ENCODE measurements at regions not wholly inside any gene's neighbourhood (a gene's known extent, or its start where the extent isn't known, plus 50 kb on each side); places are given as distances from the start of the nearest gene placed in this dataset.

GRCh38 chr1:38263438-38263837 is 216.8 kb upstream of the POU3F1 start:
- Histone ChIP-seq H3K4me2 (ENCODE audit: low read depth, low read length, poor library complexity, severe bottlenecking) (no peak overlapping the region), H3K36me3 (ENCODE audit: low read length) (no peaks in the 10 kb centered on the region), H3K79me2 (ENCODE audit: insufficient read depth, low read length) (no peaks in the 10 kb centered on the region), H3K4me3 (ENCODE audit: insufficient read depth, low read length, poor library complexity, severe bottlenecking) (no peak overlapping the region), H4K20me1 (ENCODE audit: low read depth, low read length) (no peaks in the 10 kb centered on the region), H2AFZ (ENCODE audit: low read depth, low read length, severe bottlenecking) (no peak overlapping the region), H3K27ac (ENCODE audit: low read depth, low read length) (no peak overlapping the region), H3K9me2 (replicated peaks; ENCODE audit: insufficient read depth, low read length) (no peaks in the 10 kb centered on the region), H3F3A (ENCODE audit: insufficient read depth) (no peaks in the 10 kb centered on the region), H3K9ac (ENCODE audit: low read length) (no peak overlapping the region), H3K27me3 (ENCODE audit: low read length) (no peaks in the 10 kb centered on the region), H3K9me3 (ENCODE audit: insufficient read depth, low read length) (no peaks in the 10 kb centered on the region)
- TF ChIP-seq EZH2phosphoT487 (conservative IDR thresholded peaks at IDR 0.05; ENCODE audit: low read length) (no peak), CTCF (IDR thresholded peaks at IDR 0.05; ENCODE audit: insufficient read depth, low read length, poor library complexity, severe bottlenecking) (no peak)

- H3K4me2 ChIP-seq (ENCODE audit: low read depth, low read length, poor library complexity, severe bottlenecking) = no peak overlapping the region
- no peaks in the 10 kb centered on the region for H3K27me3 ChIP-seq (ENCODE audit: low read length)
- no peak overlapping the region for H3K27ac ChIP-seq (ENCODE audit: low read depth, low read length)
- no peak overlapping the region for H3K4me3 ChIP-seq (ENCODE audit: insufficient read depth, low read length, poor library complexity, severe bottlenecking)
- no peak for TF ChIP-seq EZH2phosphoT487 (conservative IDR thresholded peaks at IDR 0.05; ENCODE audit: low read length)
- TF ChIP-seq CTCF (IDR thresholded peaks at IDR 0.05; ENCODE audit: insufficient read depth, low read length, poor library complexity, severe bottlenecking) = no peak
- no peaks in the 10 kb centered on the region for H3F3A ChIP-seq (ENCODE audit: insufficient read depth)
- no peak overlapping the region for H3K9ac ChIP-seq (ENCODE audit: low read length)
- no peaks in the 10 kb centered on the region for H3K36me3 ChIP-seq (ENCODE audit: low read length)
- H3K9me2 ChIP-seq (replicated peaks; ENCODE audit: insufficient read depth, low read length) = no peaks in the 10 kb centered on the region
- no peak overlapping the region for H2AFZ ChIP-seq (ENCODE audit: low read depth, low read length, severe bottlenecking)
- no peaks in the 10 kb centered on the region for H3K9me3 ChIP-seq (ENCODE audit: insufficient read depth, low read length)
- no peaks in the 10 kb centered on the region for H4K20me1 ChIP-seq (ENCODE audit: low read depth, low read length)
- H3K79me2 ChIP-seq (ENCODE audit: insufficient read depth, low read length) = no peaks in the 10 kb centered on the region
These were observed 215.0 kb upstream of the POU3F1 start for GRCh38 chr1:38261574-38261973.

- Histone ChIP-seq H4K20me1 (ENCODE audit: low read depth, low read length) (no peaks in the 10 kb centered on the region), H3K4me3 (ENCODE audit: insufficient read depth, low read length, poor library complexity, severe bottlenecking) (no peak overlapping the region), H2AFZ (ENCODE audit: low read depth, low read length, severe bottlenecking) (no peak overlapping the region), H3K9me3 (ENCODE audit: insufficient read depth, low read length) (no peaks in the 10 kb centered on the region), H3K4me2 (ENCODE audit: low read depth, low read length, poor library complexity, severe bottlenecking) (no peak overlapping the region), H3K36me3 (ENCODE audit: low read length) (no peaks in the 10 kb centered on the region), H3K27me3 (ENCODE audit: low read length) (no peaks in the 10 kb centered on the region), H3K27ac (ENCODE audit: low read depth, low read length) (no peak overlapping the region), H3F3A (ENCODE audit: insufficient read depth) (no peaks in the 10 kb centered on the region), H3K79me2 (ENCODE audit: insufficient read depth, low read length) (no peaks in the 10 kb centered on the region), H3K9ac (ENCODE audit: low read length) (no peak overlapping the region), H3K9me2 (replicated peaks; ENCODE audit: insufficient read depth, low read length) (no peaks in the 10 kb centered on the region)
- TF ChIP-seq EZH2phosphoT487 (conservative IDR thresholded peaks at IDR 0.05; ENCODE audit: low read length) = no peak
- TF ChIP-seq CTCF (IDR thresholded peaks at IDR 0.05; ENCODE audit: insufficient read depth, low read length, poor library complexity, severe bottlenecking) = no peak
These were observed 211.6 kb upstream of the POU3F1 start for GRCh38 chr1:38258085-38258627.
